ENCODE measurements at regions not wholly inside any gene's neighbourhood (a gene's known extent, or its start where the extent isn't known, plus 50 kb on each side); places are given as distances from the start of the nearest gene placed in this dataset.
"Not testable (repeated sequence)": the region's sequence is repeated elsewhere in the genome, so short reads cannot be mapped to it uniquely, and the experiment has no call there.

DNA sequence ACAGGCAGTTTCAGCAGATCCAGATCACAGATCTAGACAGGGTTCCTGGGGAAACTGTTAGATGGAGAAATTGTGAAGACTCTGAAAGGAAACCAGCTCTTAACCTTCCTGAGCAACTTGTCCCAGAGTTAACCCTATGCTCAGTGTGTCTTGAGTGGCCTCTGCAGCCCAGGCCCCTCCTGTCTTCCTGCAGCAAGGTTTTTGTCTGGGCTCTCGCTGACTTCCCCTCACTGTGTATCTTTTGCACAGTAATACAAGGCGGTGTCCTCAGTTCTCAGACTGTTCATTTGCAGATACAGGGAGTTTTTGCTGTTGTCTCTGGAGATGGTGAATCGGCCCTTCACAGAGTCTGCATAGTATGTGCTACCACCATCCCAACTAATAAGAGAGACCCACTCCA, 943.6 kb downstream of the TMEM121 start:
- TF ChIP-seq, protein P1, sequence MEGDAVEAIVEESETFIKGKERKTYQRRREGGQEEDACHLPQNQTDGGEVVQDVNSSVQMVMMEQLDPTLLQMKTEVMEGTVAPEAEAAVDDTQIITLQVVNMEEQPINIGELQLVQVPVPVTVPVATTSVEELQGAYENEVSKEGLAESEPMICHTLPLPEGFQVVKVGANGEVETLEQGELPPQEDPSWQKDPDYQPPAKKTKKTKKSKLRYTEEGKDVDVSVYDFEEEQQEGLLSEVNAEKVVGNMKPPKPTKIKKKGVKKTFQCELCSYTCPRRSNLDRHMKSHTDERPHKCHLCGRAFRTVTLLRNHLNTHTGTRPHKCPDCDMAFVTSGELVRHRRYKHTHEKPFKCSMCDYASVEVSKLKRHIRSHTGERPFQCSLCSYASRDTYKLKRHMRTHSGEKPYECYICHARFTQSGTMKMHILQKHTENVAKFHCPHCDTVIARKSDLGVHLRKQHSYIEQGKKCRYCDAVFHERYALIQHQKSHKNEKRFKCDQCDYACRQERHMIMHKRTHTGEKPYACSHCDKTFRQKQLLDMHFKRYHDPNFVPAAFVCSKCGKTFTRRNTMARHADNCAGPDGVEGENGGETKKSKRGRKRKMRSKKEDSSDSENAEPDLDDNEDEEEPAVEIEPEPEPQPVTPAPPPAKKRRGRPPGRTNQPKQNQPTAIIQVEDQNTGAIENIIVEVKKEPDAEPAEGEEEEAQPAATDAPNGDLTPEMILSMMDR (IDR thresholded peaks at IDR 0.05) = not testable (repeated sequence)
- not testable (repeated sequence) for TF ChIP-seq ZFX (IDR thresholded peaks at IDR 0.05; ENCODE audit: borderline replicate concordance)

Data from 22Rv1 (cell line).